HCT116 (cell line): ENCODE measurements at regions not wholly inside any gene's neighbourhood (a gene's known extent, or its start where the extent isn't known, plus 50 kb on each side); places are given as distances from the start of the nearest gene placed in this dataset.

Experiments used
- ATAC-seq: fragments of 200-7000 bp; cut with Tn5 transposase; 2 replicates; pipeline ENCODE4 v1.9.1; 2020; ENCODE audit warnings: mild to moderate bottlenecking, moderate library complexity
- BruUV-seq: library from RNA; stranded (reverse); fragments of 400-500 nt; replicated peaks from 2 replicates; lab custom pipeline; 2021; lab: Mats Ljungman, UMichigan
- CTCF ChIA-PET: fragments of 300-600 bp; sonication (Branson Sonifier 250); formaldehyde crosslinking; loops from one replicate; lab custom pipeline; 2021; ENCODE audit warnings: antibody characterized with exemption; lab: Charles Lee
- POLR2A ChIA-PET: fragments of 300-600, 350-600 bp; sonication (Branson Sonifier 250); formaldehyde crosslinking; loops from one replicate; lab custom pipeline; 2021; ENCODE audit warnings: antibody characterized with exemption; lab: Charles Lee
- RAD21 ChIA-PET, 2 experiments: fragments of 300-600 bp; sonication (Branson Sonifier 250); formaldehyde crosslinking; loops; one replicate each; lab custom pipeline; 2023; ENCODE audit warnings: low total read pairs in 2 of 2; ENCODE audit not compliant: uncharacterized antibody in 2 of 2, unreplicated experiment in 2 of 2, low non-redundant PET in 1 of 2; lab: Charles Lee
- DNase-seq: peaks from one replicate; pipeline ENCODE4 v3.0.0-alpha.2; 2010; ENCODE audit warnings: low read depth, low spot score
- H2AFZ ChIP-seq: fragments of 200-600 bp; shearing (Covaris generic), sonication (generic); 2 replicates; pipeline ENCODE4 v1.6.1; 2017; ENCODE audit warnings: low read depth, mixed run types, mixed read lengths, antibody characterized with exemption, low read length; ENCODE audit not compliant: poor library complexity, severe bottlenecking
- H3K27ac ChIP-seq: 2 replicates; pipeline ENCODE4 v1.5.1; 2012; ENCODE audit warnings: low read depth, low read length
- H3K27me3 ChIP-seq: fragments of 200-600 bp; sonication (generic); 2 replicates; pipeline ENCODE4 v1.6.1; 2016; ENCODE audit warnings: mixed run types, low read length, mixed read lengths; ENCODE audit not compliant: insufficient read depth
- H3K36me3 ChIP-seq, 2 experiments: fragments of 200-500 bp in 1 of 2; fragments of 200-600 bp in 1 of 2; sonication (Bioruptor generic) in 1 of 2; sonication (generic) in 1 of 2; 2 replicates each; pipeline versions ENCODE4 v1.5.1 to v1.6.1; 2014 to 2016; ENCODE audit warnings: low read length in 2 of 2, inconsistent platforms in 1 of 2, mixed read lengths in 1 of 2, mixed run types in 1 of 2; ENCODE audit not compliant: insufficient read depth in 2 of 2, control insufficient read depth in 1 of 2
- H3K4me1 ChIP-seq, 2 experiments: fragments of 200-600 bp in 1 of 2; sonication (generic) in 1 of 2; 2 replicates each; pipeline versions ENCODE4 v1.5.1 to v1.6.1; 2012 to 2017; ENCODE audit warnings: low read length in 2 of 2, inconsistent platforms in 1 of 2, mild to moderate bottlenecking in 1 of 2, mixed read lengths in 1 of 2, mixed run types in 1 of 2, moderate library complexity in 1 of 2; ENCODE audit not compliant: insufficient read depth in 2 of 2, control insufficient read depth in 1 of 2
- H3K4me2 ChIP-seq: fragments of 200-600 bp; sonication (generic); 2 replicates; pipeline ENCODE4 v1.6.1; 2017; ENCODE audit warnings: mixed run types, low read length, mixed read lengths
- H3K4me3 ChIP-seq, 2 experiments: fragments of 200-600 bp in 1 of 2; sonication (generic) in 1 of 2; replicated peaks in 1 of 2; 2 replicates each; pipeline ENCODE4 v1.5.1; 2011 to 2016; ENCODE audit warnings: low read length in 2 of 2, control low read depth in 1 of 2, low read depth in 1 of 2, mild to moderate bottlenecking in 1 of 2, mixed read lengths in 1 of 2, mixed run types in 1 of 2
- H3K79me2 ChIP-seq: fragments of 200-600 bp; sonication (generic); 2 replicates; pipeline ENCODE4 v1.6.1; 2017; ENCODE audit warnings: mild to moderate bottlenecking, mixed run types, low read length, moderate library complexity, mixed read lengths; ENCODE audit not compliant: insufficient read depth
- H3K9ac ChIP-seq: fragments of 200-600 bp; sonication (generic); 2 replicates; pipeline ENCODE4 v1.6.1; 2016; ENCODE audit warnings: low read length, mixed read lengths
- H3K9me2 ChIP-seq: fragments of 200-600 bp; sonication (generic), shearing (Covaris generic); 2 replicates; pipeline ENCODE4 v1.6.1; 2017; ENCODE audit warnings: mixed run types, mild to moderate bottlenecking, moderate library complexity; ENCODE audit not compliant: insufficient read depth
- H3K9me3 ChIP-seq, 2 experiments: fragments of 200-500 bp in 1 of 2; fragments of 200-600 bp in 1 of 2; sonication (Bioruptor generic) in 1 of 2; sonication (generic) in 1 of 2; 2 replicates each; pipeline ENCODE4 v1.6.1; 2014 to 2017; ENCODE audit warnings: low read length in 2 of 2, mixed read lengths in 2 of 2, inconsistent platforms in 1 of 2, low read depth in 1 of 2, mild to moderate bottlenecking in 1 of 2, mixed run types in 1 of 2, moderate library complexity in 1 of 2; ENCODE audit not compliant: control insufficient read depth in 1 of 2, insufficient read depth in 1 of 2
- H4K20me1 ChIP-seq: fragments of 200-600 bp; sonication (generic), shearing (Covaris generic); 2 replicates; pipeline ENCODE4 v1.6.1; 2017; ENCODE audit warnings: mixed run types, mild to moderate bottlenecking, moderate library complexity; ENCODE audit not compliant: insufficient read depth
- ATF3 ChIP-seq: IDR thresholded peaks from 2 replicates; pipeline ENCODE4 v1.6.1; 2012
- EGR1 ChIP-seq: IDR thresholded peaks from 2 replicates; pipeline ENCODE4 v1.6.1; 2012; ENCODE audit warnings: low read depth
- ELF1 ChIP-seq: IDR thresholded peaks from 2 replicates; pipeline ENCODE4 v1.6.1; 2012; ENCODE audit warnings: low read depth, borderline replicate concordance
- EZH2 ChIP-seq: fragments of 200-600 bp; sonication (generic); IDR thresholded peaks from 2 replicates; pipeline ENCODE4 v1.6.1; 2017; ENCODE audit warnings: antibody characterized with exemption, mixed run types
- JUND ChIP-seq: IDR thresholded peaks from 2 replicates; pipeline ENCODE4 v1.6.1; 2012
- POLR2A ChIP-seq: IDR thresholded peaks from 2 replicates; pipeline ENCODE4 v1.7.0; 2011; ENCODE audit warnings: borderline replicate concordance; ENCODE audit not compliant: insufficient read depth, insufficient read length; ENCODE audit errors: extremely low read depth
- RAD21 ChIP-seq: IDR thresholded peaks from 2 replicates; pipeline ENCODE4 v1.6.1; 2012; ENCODE audit warnings: low read depth, mild to moderate bottlenecking
- REST ChIP-seq: IDR thresholded peaks from 2 replicates; pipeline ENCODE4 v1.6.1; 2012; ENCODE audit warnings: low read depth
- SIN3A ChIP-seq: IDR thresholded peaks from 2 replicates; pipeline ENCODE4 v1.6.1; 2012; ENCODE audit warnings: low read depth
- ZNF274 ChIP-seq: fragments of 200-500 bp; sonication (Bioruptor generic); IDR thresholded peaks from 2 replicates; pipeline ENCODE4 v1.6.1; 2014; ENCODE audit warnings: mild to moderate bottlenecking, low read depth, low read length, inconsistent platforms
- intact Hi-C: fragments of 100-400 bp; cut with micrococcal nuclease; formaldehyde crosslinking; loops from 2 replicates; pipeline ENCODE4 v1.10.0; 2022
- TF ChIP-seq, protein P1 (sequence below): IDR thresholded peaks from 2 replicates; pipeline ENCODE4 v1.6.1; 2011; ENCODE audit warnings: mild to moderate bottlenecking, low read length, moderate library complexity; ENCODE audit not compliant: insufficient replicate concordance; ENCODE audit errors: extremely low read depth
- TF ChIP-seq, protein P2 (sequence below): IDR thresholded peaks from 2 replicates; pipeline ENCODE4 v1.6.1; 2012

GRCh38 chr5:135706474-135706873 lies 127.7 kb upstream of the CXCL14 start:
- ChIA-PET POLR2A (no interaction called here), CTCF (no interaction called here), RAD21 (no interaction called here)
- H2AFZ ChIP-seq, result no peak overlapping the region
- no peaks in the 10 kb centered on the region for H3K79me2 ChIP-seq
- H3K27ac ChIP-seq, result no peak overlapping the region
- no peak for TF ChIP-seq JUND
- no peak for TF ChIP-seq ATF3
- TF ChIP-seq, protein P1, sequence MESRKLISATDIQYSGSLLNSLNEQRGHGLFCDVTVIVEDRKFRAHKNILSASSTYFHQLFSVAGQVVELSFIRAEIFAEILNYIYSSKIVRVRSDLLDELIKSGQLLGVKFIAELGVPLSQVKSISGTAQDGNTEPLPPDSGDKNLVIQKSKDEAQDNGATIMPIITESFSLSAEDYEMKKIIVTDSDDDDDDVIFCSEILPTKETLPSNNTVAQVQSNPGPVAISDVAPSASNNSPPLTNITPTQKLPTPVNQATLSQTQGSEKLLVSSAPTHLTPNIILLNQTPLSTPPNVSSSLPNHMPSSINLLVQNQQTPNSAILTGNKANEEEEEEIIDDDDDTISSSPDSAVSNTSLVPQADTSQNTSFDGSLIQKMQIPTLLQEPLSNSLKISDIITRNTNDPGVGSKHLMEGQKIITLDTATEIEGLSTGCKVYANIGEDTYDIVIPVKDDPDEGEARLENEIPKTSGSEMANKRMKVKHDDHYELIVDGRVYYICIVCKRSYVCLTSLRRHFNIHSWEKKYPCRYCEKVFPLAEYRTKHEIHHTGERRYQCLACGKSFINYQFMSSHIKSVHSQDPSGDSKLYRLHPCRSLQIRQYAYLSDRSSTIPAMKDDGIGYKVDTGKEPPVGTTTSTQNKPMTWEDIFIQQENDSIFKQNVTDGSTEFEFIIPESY, result no peak
- no peak for TF ChIP-seq EGR1
- TF ChIP-seq POLR2A, result no peak
- TF ChIP-seq, protein P2, sequence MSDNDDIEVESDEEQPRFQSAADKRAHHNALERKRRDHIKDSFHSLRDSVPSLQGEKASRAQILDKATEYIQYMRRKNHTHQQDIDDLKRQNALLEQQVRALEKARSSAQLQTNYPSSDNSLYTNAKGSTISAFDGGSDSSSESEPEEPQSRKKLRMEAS, result no peak
- TF ChIP-seq ZNF274, result no peak
- no peak for TF ChIP-seq ELF1
- TF ChIP-seq RAD21, result no peak
- TF ChIP-seq EZH2, result no peak
- TF ChIP-seq SIN3A, result no peak
- no peak for TF ChIP-seq REST
- intact Hi-C loops, result no loop called here
- H3K9ac ChIP-seq, result no peak overlapping the region
- no TSS peak for BruUV-seq
- H3K4me2 ChIP-seq, result no peak overlapping the region
- H3K36me3 ChIP-seq, result no peaks in the 10 kb centered on the region
- H3K9me2 ChIP-seq, result no peaks in the 10 kb centered on the region
- peaks cover 14% of the 10 kb centered on the region for H3K27me3 ChIP-seq
- ATAC-seq (no peak), DNase-seq (no peak)
- H3K9me3 ChIP-seq, result no peaks in the 10 kb centered on the region
- H3K4me3 ChIP-seq, result no peak overlapping the region
- H3K4me1 ChIP-seq, result peaks cover 0 to 5% of the 10 kb centered on the region in 2 experiments; a peak in 1 of 4 replicates
- no peaks in the 10 kb centered on the region for H4K20me1 ChIP-seq
